Neural progenitor cell (in vitro differentiated cells): ENCODE measurements at regions not wholly inside any gene's neighbourhood (a gene's known extent, or its start where the extent isn't known, plus 50 kb on each side); places are given as distances from the start of the nearest gene placed in this dataset.
"Not testable (repeated sequence)": the region's sequence is repeated elsewhere in the genome, so short reads cannot be mapped to it uniquely, and the experiment has no call there.

ENCODE experiments used
- EZH2 ChIP-seq: fragments of 200-600 bp; sonication (generic); IDR thresholded peaks from 2 replicates; pipeline ENCODE4 v1.6.1; 2017; ENCODE audit warnings: antibody characterized with exemption, mild to moderate bottlenecking, moderate library complexity
- EZH2phosphoT487 ChIP-seq: fragments of 200-600 bp; sonication (generic); IDR thresholded peaks from 2 replicates; pipeline ENCODE4 v1.6.1; 2017; ENCODE audit warnings: antibody characterized with exemption
- TF ChIP-seq, protein P1 (sequence below): fragments of 200-600 bp; sonication (generic); IDR thresholded peaks from 2 replicates; pipeline ENCODE4 v1.5.1; 2017; ENCODE audit warnings: antibody characterized with exemption, mild to moderate bottlenecking

DNA sequence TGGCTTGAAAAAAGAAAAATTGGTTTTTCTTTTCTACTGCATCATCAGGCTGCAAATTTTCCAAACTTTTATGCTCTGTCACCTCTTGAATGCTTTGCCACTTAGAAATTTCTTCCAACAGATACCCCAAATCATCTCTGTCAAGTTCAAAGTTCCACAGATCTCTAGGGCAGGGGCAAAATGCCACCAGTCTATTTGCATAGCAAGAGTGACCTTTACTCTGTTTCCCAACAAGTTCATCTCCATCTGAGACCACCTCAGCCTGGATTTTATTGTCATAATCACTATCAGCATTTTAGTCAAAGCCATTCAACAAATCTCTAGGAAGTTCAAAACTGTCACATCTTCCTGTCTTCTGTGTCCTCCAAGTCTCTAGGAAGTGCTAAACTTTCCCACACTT, 240.3 kb downstream of the DPY19L2 start:
- not testable (repeated sequence) for TF ChIP-seq EZH2, EZH2phosphoT487
- TF ChIP-seq, protein P1, sequence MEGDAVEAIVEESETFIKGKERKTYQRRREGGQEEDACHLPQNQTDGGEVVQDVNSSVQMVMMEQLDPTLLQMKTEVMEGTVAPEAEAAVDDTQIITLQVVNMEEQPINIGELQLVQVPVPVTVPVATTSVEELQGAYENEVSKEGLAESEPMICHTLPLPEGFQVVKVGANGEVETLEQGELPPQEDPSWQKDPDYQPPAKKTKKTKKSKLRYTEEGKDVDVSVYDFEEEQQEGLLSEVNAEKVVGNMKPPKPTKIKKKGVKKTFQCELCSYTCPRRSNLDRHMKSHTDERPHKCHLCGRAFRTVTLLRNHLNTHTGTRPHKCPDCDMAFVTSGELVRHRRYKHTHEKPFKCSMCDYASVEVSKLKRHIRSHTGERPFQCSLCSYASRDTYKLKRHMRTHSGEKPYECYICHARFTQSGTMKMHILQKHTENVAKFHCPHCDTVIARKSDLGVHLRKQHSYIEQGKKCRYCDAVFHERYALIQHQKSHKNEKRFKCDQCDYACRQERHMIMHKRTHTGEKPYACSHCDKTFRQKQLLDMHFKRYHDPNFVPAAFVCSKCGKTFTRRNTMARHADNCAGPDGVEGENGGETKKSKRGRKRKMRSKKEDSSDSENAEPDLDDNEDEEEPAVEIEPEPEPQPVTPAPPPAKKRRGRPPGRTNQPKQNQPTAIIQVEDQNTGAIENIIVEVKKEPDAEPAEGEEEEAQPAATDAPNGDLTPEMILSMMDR = not testable (repeated sequence)
